8988T (cell line): ENCODE measurements at regions not wholly inside any gene's neighbourhood (a gene's known extent, or its start where the extent isn't known, plus 50 kb on each side); places are given as distances from the start of the nearest gene placed in this dataset.
"Not testable (repeated sequence)": the region's sequence is repeated elsewhere in the genome, so short reads cannot be mapped to it uniquely, and the experiment has no call there.

Experiments used
- DNase-seq: peaks from one replicate; pipeline ENCODE4 v3.0.0; 2011

- no peak for DNase-seq
These were observed 68.8 kb downstream of the SSX7 start for GRCh38 chrX:52585892-52586291.

GRCh38 chrX:52577464-52578173 lies 60.8 kb upstream of the XAGE1B start:
- no peak for DNase-seq

- no peak for DNase-seq
These were observed 60.1 kb upstream of the XAGE1B start for GRCh38 chrX:52576946-52577345.

- DNase-seq: no peak
These were observed 59.6 kb upstream of the XAGE1B start for GRCh38 chrX:52576474-52576873.

GRCh38 chrX:52574416-52575275 lies 57.8 kb upstream of the XAGE1B start:
- peak; percentile 17 for DNase-seq

- DNase-seq: not testable (repeated sequence)
These were observed 51.3 kb upstream of the XAGE1B start for GRCh38 chrX:52568146-52568545.
